ENCODE measurements at regions not wholly inside any gene's neighbourhood (a gene's known extent, or its start where the extent isn't known, plus 50 kb on each side); places are given as distances from the start of the nearest gene placed in this dataset.

DNA sequence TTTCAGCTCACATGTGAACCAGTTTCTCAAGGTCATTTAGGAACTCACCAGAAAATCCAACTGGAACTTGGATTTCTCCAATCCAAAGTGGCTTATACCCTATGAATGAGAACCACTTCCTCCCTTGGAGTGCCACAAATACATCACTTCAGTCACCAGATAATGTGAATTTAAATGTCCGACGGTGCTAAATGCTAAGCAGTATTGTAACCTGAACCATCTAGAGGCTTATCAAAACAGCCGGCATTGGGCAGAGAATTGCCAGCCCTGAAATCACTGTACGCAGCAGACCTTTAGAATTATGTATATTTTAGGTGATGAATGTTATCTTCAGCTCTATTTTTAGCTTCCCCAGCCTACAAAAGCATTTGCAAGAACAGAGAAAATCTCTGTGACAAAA is 76.8 kb upstream of the COX20 start:
- Histone ChIP-seq H3K9me3 (ENCODE audit: control insufficient read depth in 1 of 2, insufficient read depth in 1 of 2, low read depth in 1 of 2, low read length in 2 of 2) (no peaks in the 10 kb centered on the region), H3K9me2 (ENCODE audit: insufficient read depth) (no peaks in the 10 kb centered on the region), H3K9ac (ENCODE audit: low read length) (no peak overlapping the region), H3K27ac (ENCODE audit: low read depth, low read length) (no peak overlapping the region), H3K36me3 (ENCODE audit: control insufficient read depth in 1 of 2, insufficient read depth in 2 of 2, low read length in 2 of 2) (no peaks in the 10 kb centered on the region), H3K4me3 (replicated peaks in 1 of 2; ENCODE audit: low read depth in 1 of 2, low read length in 2 of 2) (no peak overlapping the region), H3K4me2 (ENCODE audit: low read length) (no peak overlapping the region), H3K79me2 (ENCODE audit: insufficient read depth, low read length) (no peaks in the 10 kb centered on the region), H2AFZ (ENCODE audit: low read depth, low read length, poor library complexity, severe bottlenecking) (no peak overlapping the region), H3K27me3 (ENCODE audit: insufficient read depth, low read length) (no peaks in the 10 kb centered on the region), H3K4me1 (ENCODE audit: control insufficient read depth in 1 of 2, insufficient read depth in 2 of 2, low read length in 2 of 2) (no peaks in the 10 kb centered on the region), H4K20me1 (ENCODE audit: insufficient read depth) (no peaks in the 10 kb centered on the region)
- ChIA-PET POLR2A (no interaction called here), CTCF (no interaction called here), RAD21 (ENCODE audit: low non-redundant PET in 1 of 2, low total read pairs in 2 of 2, uncharacterized antibody in 2 of 2, unreplicated experiment in 2 of 2) (no interaction called here)
- ATAC-seq (no peak), DNase-seq (ENCODE audit: low read depth, low spot score) (no peak)
- intact Hi-C loops (cut with micrococcal nuclease): no loop called here
- BruUV-seq (replicated peaks): no TSS peak
- TF ChIP-seq ATF3 (IDR thresholded peaks at IDR 0.05) (no peak), ELF1 (IDR thresholded peaks at IDR 0.05; ENCODE audit: borderline replicate concordance, low read depth) (no peak), ZBTB33 (IDR thresholded peaks at IDR 0.05; ENCODE audit: extremely low read depth, insufficient replicate concordance, low read length) (no peak), POLR2A (IDR thresholded peaks at IDR 0.05; ENCODE audit: borderline replicate concordance, extremely low read depth, insufficient read depth, insufficient read length) (no peak), EZH2 (IDR thresholded peaks at IDR 0.05) (no peak), RAD21 (IDR thresholded peaks at IDR 0.05; ENCODE audit: low read depth) (no peak)

DNA sequence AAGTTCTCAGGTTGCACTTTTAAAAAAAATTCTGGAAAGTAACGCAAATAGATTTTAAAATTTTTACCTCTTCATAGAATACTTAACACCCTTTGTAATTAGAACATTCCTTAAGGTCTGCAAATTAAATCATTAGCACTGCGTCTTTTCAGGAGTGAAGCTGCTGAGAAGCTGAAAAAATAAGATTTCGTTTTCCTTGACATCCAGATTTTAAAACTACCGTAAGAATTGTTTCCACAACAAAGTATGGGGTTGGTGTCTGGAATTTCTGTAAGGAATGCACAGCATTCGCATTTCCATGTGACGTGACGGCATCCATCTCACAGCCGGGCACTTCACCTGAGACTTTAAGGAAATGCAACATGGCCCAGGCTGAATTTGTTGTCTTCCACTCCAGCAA is 76.3 kb upstream of the COX20 start:
- no peak for ATAC-seq
- no peak for TF ChIP-seq ATF3 (IDR thresholded peaks at IDR 0.05)
- no peak for TF ChIP-seq JUND (IDR thresholded peaks at IDR 0.05)
- TF ChIP-seq, protein P1, sequence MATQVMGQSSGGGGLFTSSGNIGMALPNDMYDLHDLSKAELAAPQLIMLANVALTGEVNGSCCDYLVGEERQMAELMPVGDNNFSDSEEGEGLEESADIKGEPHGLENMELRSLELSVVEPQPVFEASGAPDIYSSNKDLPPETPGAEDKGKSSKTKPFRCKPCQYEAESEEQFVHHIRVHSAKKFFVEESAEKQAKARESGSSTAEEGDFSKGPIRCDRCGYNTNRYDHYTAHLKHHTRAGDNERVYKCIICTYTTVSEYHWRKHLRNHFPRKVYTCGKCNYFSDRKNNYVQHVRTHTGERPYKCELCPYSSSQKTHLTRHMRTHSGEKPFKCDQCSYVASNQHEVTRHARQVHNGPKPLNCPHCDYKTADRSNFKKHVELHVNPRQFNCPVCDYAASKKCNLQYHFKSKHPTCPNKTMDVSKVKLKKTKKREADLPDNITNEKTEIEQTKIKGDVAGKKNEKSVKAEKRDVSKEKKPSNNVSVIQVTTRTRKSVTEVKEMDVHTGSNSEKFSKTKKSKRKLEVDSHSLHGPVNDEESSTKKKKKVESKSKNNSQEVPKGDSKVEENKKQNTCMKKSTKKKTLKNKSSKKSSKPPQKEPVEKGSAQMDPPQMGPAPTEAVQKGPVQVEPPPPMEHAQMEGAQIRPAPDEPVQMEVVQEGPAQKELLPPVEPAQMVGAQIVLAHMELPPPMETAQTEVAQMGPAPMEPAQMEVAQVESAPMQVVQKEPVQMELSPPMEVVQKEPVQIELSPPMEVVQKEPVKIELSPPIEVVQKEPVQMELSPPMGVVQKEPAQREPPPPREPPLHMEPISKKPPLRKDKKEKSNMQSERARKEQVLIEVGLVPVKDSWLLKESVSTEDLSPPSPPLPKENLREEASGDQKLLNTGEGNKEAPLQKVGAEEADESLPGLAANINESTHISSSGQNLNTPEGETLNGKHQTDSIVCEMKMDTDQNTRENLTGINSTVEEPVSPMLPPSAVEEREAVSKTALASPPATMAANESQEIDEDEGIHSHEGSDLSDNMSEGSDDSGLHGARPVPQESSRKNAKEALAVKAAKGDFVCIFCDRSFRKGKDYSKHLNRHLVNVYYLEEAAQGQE (IDR thresholded peaks at IDR 0.05; ENCODE audit: low read depth): no peak
- no peak for TF ChIP-seq MAX (IDR thresholded peaks at IDR 0.05)
- no peak for TF ChIP-seq POLR2AphosphoS5 (IDR thresholded peaks at IDR 0.05; ENCODE audit: low read depth, low read length)
- TF ChIP-seq CBX3 (IDR thresholded peaks at IDR 0.05; ENCODE audit: low read depth): no peak
- no peak for TF ChIP-seq ZNF274 (IDR thresholded peaks at IDR 0.05; ENCODE audit: low read depth, low read length)
- TF ChIP-seq SP1 (IDR thresholded peaks at IDR 0.05; ENCODE audit: low read depth): no peak
- no peak for TF ChIP-seq CEBPB (IDR thresholded peaks at IDR 0.05; ENCODE audit: low read depth)
- TF ChIP-seq EZH2 (IDR thresholded peaks at IDR 0.05): no peak
- no peak for TF ChIP-seq SIN3A (IDR thresholded peaks at IDR 0.05; ENCODE audit: low read depth)
- TF ChIP-seq YY1 (IDR thresholded peaks at IDR 0.05; ENCODE audit: extremely low read depth, insufficient replicate concordance, low read depth, low read length): no peak
- TF ChIP-seq RAD21 (IDR thresholded peaks at IDR 0.05; ENCODE audit: low read depth): no peak
- TF ChIP-seq POLR2A (IDR thresholded peaks at IDR 0.05; ENCODE audit: borderline replicate concordance, extremely low read depth, insufficient read depth, insufficient read length): no peak

More for the DNA sequence above, 76.3 kb upstream of the COX20 start:
- no peak for DNase-seq (ENCODE audit: low read depth, low spot score)
- H3K27ac ChIP-seq (ENCODE audit: low read depth, low read length): no peak overlapping the region
- H3K9me2 ChIP-seq (ENCODE audit: insufficient read depth): no peaks in the 10 kb centered on the region
- H3K4me1 ChIP-seq (ENCODE audit: control insufficient read depth in 1 of 2, insufficient read depth in 2 of 2, low read length in 2 of 2): no peaks in the 10 kb centered on the region
- H3K36me3 ChIP-seq (ENCODE audit: control insufficient read depth in 1 of 2, insufficient read depth in 2 of 2, low read length in 2 of 2): no peaks in the 10 kb centered on the region
- H3K4me2 ChIP-seq (ENCODE audit: low read length): no peak overlapping the region
- H3K9ac ChIP-seq (ENCODE audit: low read length): no peak overlapping the region
- no peaks in the 10 kb centered on the region for H3K79me2 ChIP-seq (ENCODE audit: insufficient read depth, low read length)
- RAD21 ChIA-PET (ENCODE audit: low non-redundant PET in 1 of 2, low total read pairs in 2 of 2, uncharacterized antibody in 2 of 2, unreplicated experiment in 2 of 2): no interaction called here
- no peaks in the 10 kb centered on the region for H3K27me3 ChIP-seq (ENCODE audit: insufficient read depth, low read length)
- intact Hi-C loops (cut with micrococcal nuclease): no loop called here
- H3K9me3 ChIP-seq (ENCODE audit: control insufficient read depth in 1 of 2, insufficient read depth in 1 of 2, low read depth in 1 of 2, low read length in 2 of 2): no peaks in the 10 kb centered on the region
- no peaks in the 10 kb centered on the region for H4K20me1 ChIP-seq (ENCODE audit: insufficient read depth)
- no peak overlapping the region for H3K4me3 ChIP-seq (replicated peaks in 1 of 2; ENCODE audit: low read depth in 1 of 2, low read length in 2 of 2)
- no peak overlapping the region for H2AFZ ChIP-seq (ENCODE audit: low read depth, low read length, poor library complexity, severe bottlenecking)
- CTCF ChIA-PET: no interaction called here
- POLR2A ChIA-PET: no interaction called here
- no TSS peak for BruUV-seq (replicated peaks)

Measured in HCT116 (cell line).